GM12878 (cell line): ENCODE measurements at regions not wholly inside any gene's neighbourhood (a gene's known extent, or its start where the extent isn't known, plus 50 kb on each side); places are given as distances from the start of the nearest gene placed in this dataset.

ENCODE experiments used
- ATAC-seq: fragments of 200-7000 bp; cut with Tn5 transposase; 3 replicates; pipeline ENCODE4 v1.9.1; 2020; ENCODE audit warnings: mild to moderate bottlenecking, moderate library complexity
- BruUV-seq: library from RNA; stranded (reverse); fragments of 400-500 nt; replicated peaks from 2 replicates; lab custom pipeline; 2021; lab: Mats Ljungman, UMichigan
- CTCF ChIA-PET: fragments of 300-600 bp; sonication (Branson Sonifier 250); formaldehyde crosslinking; extraction: SDS; loops from one replicate; lab custom pipeline; 2021; ENCODE audit warnings: inconsistent platforms; lab: Yijun Ruan, JAX
- POLR2A ChIA-PET: fragments of 350-600 bp; formaldehyde crosslinking; extraction: SDS; loops from one replicate; lab custom pipeline; 2021; ENCODE audit warnings: inconsistent platforms; lab: Charles Lee
- RAD21 ChIA-PET: fragments of 300-600 bp; sonication (Branson Sonifier 250); formaldehyde crosslinking; loops from one replicate; lab custom pipeline; 2023; ENCODE audit warnings: antibody characterized with exemption; ENCODE audit not compliant: unreplicated experiment; lab: Charles Lee
- SMC1A ChIA-PET: fragments of 300-600 bp; sonication (Branson Sonifier 250); formaldehyde crosslinking; loops from one replicate; lab custom pipeline; 2023; ENCODE audit not compliant: unreplicated experiment, uncharacterized antibody; lab: Charles Lee
- DNase-seq: peaks from one replicate; pipeline ENCODE4 v3.0.0-alpha.2; 2011; ENCODE audit warnings: low read depth, low spot score
- FAIRE-seq: peaks from 3 replicates; lab custom pipeline; 2011; peaks lifted over from hg19 to GRCh38; lab: Jason Lieb, UNC
- H2AFZ ChIP-seq: 2 replicates; pipeline ENCODE4 v1.6.0; 2011; ENCODE audit warnings: low read depth, low read length, control low read depth; ENCODE audit not compliant: control insufficient read depth
- H3K27ac ChIP-seq: 2 replicates; pipeline ENCODE4 v1.5.1; 2011; ENCODE audit warnings: control low read depth; ENCODE audit not compliant: control insufficient read depth, insufficient read depth
- H3K27me3 ChIP-seq, 2 experiments: replicated peaks in 1 of 2; 2 replicates each; pipeline versions ENCODE4 v1.6.0 to v1.6.1; 2011; ENCODE audit warnings: low read length in 1 of 2; ENCODE audit not compliant: control insufficient read depth in 2 of 2, insufficient read depth in 2 of 2
- H3K36me3 ChIP-seq, 2 experiments: 2 replicates each; pipeline ENCODE4 v1.5.1; 2011; ENCODE audit warnings: low read length in 1 of 2; ENCODE audit not compliant: control insufficient read depth in 2 of 2, insufficient read depth in 2 of 2
- H3K4me1 ChIP-seq: 2 replicates; pipeline ENCODE4 v1.6.1; 2011; ENCODE audit warnings: mild to moderate bottlenecking, low read length, moderate library complexity, mixed read lengths; ENCODE audit not compliant: control insufficient read depth, insufficient read depth
- H3K4me2 ChIP-seq: 2 replicates; pipeline ENCODE4 v1.6.0; 2011; ENCODE audit warnings: control low read depth; ENCODE audit not compliant: control insufficient read depth, insufficient read depth
- H3K4me3 ChIP-seq: fragments of 200-600 bp; sonication (generic); 2 replicates; pipeline ENCODE4 v1.5.1; 2016
- H3K79me2 ChIP-seq: 2 replicates; pipeline ENCODE4 v1.6.0; 2011; ENCODE audit warnings: low read length; ENCODE audit not compliant: control insufficient read depth, insufficient read depth
- H3K9ac ChIP-seq: 2 replicates; pipeline ENCODE4 v1.8.0; 2011; ENCODE audit warnings: low read length, control low read depth, mixed read lengths; ENCODE audit not compliant: control insufficient read depth, insufficient read depth
- H3K9me3 ChIP-seq: replicated peaks from 3 replicates; pipeline ENCODE4 v1.5.1; 2011; ENCODE audit warnings: mild to moderate bottlenecking, low read length; ENCODE audit not compliant: control insufficient read depth, insufficient read depth
- H4K20me1 ChIP-seq: 2 replicates; pipeline ENCODE4 v1.6.0; 2011; ENCODE audit not compliant: control insufficient read depth, insufficient read depth
- EED ChIP-seq: sonication (generic); IDR thresholded peaks from 2 replicates; pipeline ENCODE4 v1.6.1; 2016; ENCODE audit warnings: antibody characterized with exemption, low read depth
- ETV6 ChIP-seq, 2 experiments: fragments of 450-650 bp in 1 of 2; IDR thresholded peaks in 1 of 2; conservative IDR thresholded peaks in 1 of 2; 2 replicates each; pipeline ENCODE4 v1.6.1; 2014; ENCODE audit warnings: antibody characterized with exemption in 1 of 2, borderline replicate concordance in 1 of 2, low read depth in 1 of 2, mild to moderate bottlenecking in 1 of 2, moderate library complexity in 1 of 2
- RAD51 ChIP-seq: fragments of 450-650 bp; IDR thresholded peaks from 2 replicates; pipeline ENCODE4 v1.6.1; 2016; ENCODE audit warnings: moderate library complexity, mild to moderate bottlenecking, inconsistent platforms
- RFX5 ChIP-seq: IDR thresholded peaks from 2 replicates; pipeline ENCODE4 v1.6.1; 2011; ENCODE audit warnings: low read depth, low read length, improper control_type of control experiment
- RUNX3 ChIP-seq: IDR thresholded peaks from 2 replicates; pipeline ENCODE4 v1.6.1; 2012; ENCODE audit warnings: low read length, inconsistent platforms
- ZNF24 ChIP-seq: fragments of 450-650 bp; IDR thresholded peaks from 2 replicates; pipeline ENCODE4 v1.6.1; 2017; ENCODE audit warnings: antibody characterized with exemption, mild to moderate bottlenecking
- WGBS: methylation state at CpG from one replicate; pipeline ENCODE4 v1.1.6; 2016; ENCODE audit warnings: low lambda C conversion rate; ENCODE audit not compliant: insufficient replicate concordance, insufficient coverage; ENCODE audit errors: missing lambda C conversion rate; 5-methylcytosine and 5-hydroxymethylcytosine counted together
- in situ Hi-C: fragments of 300-500 bp; cut with MboI; formaldehyde crosslinking; loops from 9 replicates; pipeline ENCODE4 v1.14.3; 2018; ENCODE audit warnings: mixed read lengths
- intact Hi-C: fragments of 100-400 bp; cut with micrococcal nuclease; formaldehyde crosslinking; loops from one replicate; pipeline ENCODE4 v1.14.2; 2022; ENCODE audit not compliant: unreplicated experiment

GRCh38 chr5:5794118-5794560 is 371.7 kb downstream of the ICE1 start (continued):
- no peak for TF ChIP-seq ETV6 (conservative IDR thresholded peaks at IDR 0.05 in 1 of 2, IDR thresholded peaks at IDR 0.05 in 1 of 2; ENCODE audit: borderline replicate concordance in 1 of 2, low read depth in 1 of 2)
- TF ChIP-seq, all 136 proteins: peak for 0

DNA sequence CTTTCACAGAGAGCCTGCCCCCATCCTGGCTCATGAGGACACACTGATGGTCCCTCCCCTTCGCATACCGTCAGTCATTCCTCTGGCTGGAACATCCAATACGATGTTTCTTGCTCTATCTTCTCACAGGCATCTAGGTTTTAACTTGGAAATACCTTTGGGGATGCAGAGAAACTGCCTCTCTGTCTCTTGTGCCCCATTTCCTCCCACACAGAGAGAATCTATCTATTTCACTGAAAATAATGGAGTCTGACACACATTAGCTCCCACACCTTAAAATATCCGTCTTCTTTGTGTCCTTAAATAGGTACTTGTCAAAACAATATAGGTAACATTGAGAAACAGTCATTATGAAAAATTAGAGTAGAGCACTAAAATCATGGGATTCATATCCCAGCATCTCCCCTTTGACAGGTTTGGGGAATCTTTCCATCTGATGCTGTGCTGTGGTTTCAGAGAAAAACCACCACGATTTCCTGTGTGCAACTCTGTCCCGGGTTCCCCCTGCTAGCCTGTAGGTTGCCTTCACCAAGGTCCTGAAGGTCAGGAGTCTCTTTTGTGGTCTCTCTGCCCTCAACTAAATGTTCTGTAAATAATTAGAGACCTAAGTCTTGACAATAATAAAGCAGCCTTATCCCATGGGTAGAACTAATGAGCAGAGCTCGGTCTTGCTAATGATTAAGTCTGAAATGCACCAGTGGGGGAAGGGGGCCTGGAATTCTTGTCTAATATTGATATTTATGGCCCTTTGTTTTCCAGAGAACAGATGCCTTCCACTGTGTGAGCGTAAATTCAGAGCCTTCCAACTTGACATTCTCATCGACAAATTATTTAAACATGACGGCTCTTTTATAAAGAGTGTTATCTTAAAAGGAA is 371.0 kb downstream of the ICE1 start:
- Histone ChIP-seq H3K4me2 (no peak overlapping the region), H3K4me1 (no peaks in the 10 kb centered on the region; the same call in 1 of the 2 replicates), H3K79me2 (no peaks in the 10 kb centered on the region), H3K9me3 (no peaks in the 10 kb centered on the region; the same call in 2 of the 3 replicates), H3K27me3 (no peaks in the 10 kb centered on the region), H3K9ac (no peak overlapping the region), H4K20me1 (no peaks in the 10 kb centered on the region), H3K36me3 (no peaks in the 10 kb centered on the region), H3K4me3 (no peak overlapping the region), H2AFZ (no peak overlapping the region), H3K27ac (no peak overlapping the region)
- RAD21 ChIA-PET: no interaction called here
- DNase-seq (no peak), ATAC-seq (no peak), FAIRE-seq (no peak)
- TF ChIP-seq RFX5 (no peak), EED (no peak), RAD51 (no peak), RUNX3 (0 out of 2 replicates have a peak, but pooled peaks have one; percentile 14), ZNF24 (no peak)
- SMC1A ChIA-PET: interaction anchor here (0.8 kb wide), 1 partner anchor 292 kb away, joined by 4 read pairs; no protein-coding TSS in a partner anchor
- in situ Hi-C loops (no loop called here), intact Hi-C loops (no loop called here)
- 51% methylated on average over 10 of the region's 10 CpGs for WGBS
- BruUV-seq: no TSS peak
- POLR2A ChIA-PET: no interaction called here
- CTCF ChIA-PET: no interaction called here
